ENCODE measurements at regions not wholly inside any gene's neighbourhood (a gene's known extent, or its start where the extent isn't known, plus 50 kb on each side); places are given as distances from the start of the nearest gene placed in this dataset.

GRCh38 chr1:4106731-4107130 lies 206.7 kb upstream of the C1orf174 start:
- Histone ChIP-seq H3K4me1 (no peaks in the 10 kb centered on the region), H2AFZ (no peak overlapping the region), H3K36me3 (ENCODE audit: control insufficient read depth, insufficient read depth, low read length) (no peaks in the 10 kb centered on the region), H3K4me3 (ENCODE audit: low read depth, low read length) (no peak overlapping the region), H3K27ac (no peak overlapping the region), H3K79me2 (no peaks in the 10 kb centered on the region), H3K27me3 (ENCODE audit: control insufficient read depth, insufficient read depth, low read length) (no peaks in the 10 kb centered on the region), H3K9me3 (ENCODE audit: control insufficient read depth, low read length) (no peaks in the 10 kb centered on the region), H3K9ac (no peak overlapping the region), H3K4me2 (ENCODE audit: low read length) (no peak overlapping the region)
- TF ChIP-seq, protein P1, sequence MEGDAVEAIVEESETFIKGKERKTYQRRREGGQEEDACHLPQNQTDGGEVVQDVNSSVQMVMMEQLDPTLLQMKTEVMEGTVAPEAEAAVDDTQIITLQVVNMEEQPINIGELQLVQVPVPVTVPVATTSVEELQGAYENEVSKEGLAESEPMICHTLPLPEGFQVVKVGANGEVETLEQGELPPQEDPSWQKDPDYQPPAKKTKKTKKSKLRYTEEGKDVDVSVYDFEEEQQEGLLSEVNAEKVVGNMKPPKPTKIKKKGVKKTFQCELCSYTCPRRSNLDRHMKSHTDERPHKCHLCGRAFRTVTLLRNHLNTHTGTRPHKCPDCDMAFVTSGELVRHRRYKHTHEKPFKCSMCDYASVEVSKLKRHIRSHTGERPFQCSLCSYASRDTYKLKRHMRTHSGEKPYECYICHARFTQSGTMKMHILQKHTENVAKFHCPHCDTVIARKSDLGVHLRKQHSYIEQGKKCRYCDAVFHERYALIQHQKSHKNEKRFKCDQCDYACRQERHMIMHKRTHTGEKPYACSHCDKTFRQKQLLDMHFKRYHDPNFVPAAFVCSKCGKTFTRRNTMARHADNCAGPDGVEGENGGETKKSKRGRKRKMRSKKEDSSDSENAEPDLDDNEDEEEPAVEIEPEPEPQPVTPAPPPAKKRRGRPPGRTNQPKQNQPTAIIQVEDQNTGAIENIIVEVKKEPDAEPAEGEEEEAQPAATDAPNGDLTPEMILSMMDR (IDR thresholded peaks at IDR 0.05) = no peak

GRCh38 chr1:4107291-4107690 lies 207.2 kb upstream of the C1orf174 start:
- Histone ChIP-seq H3K4me3 (ENCODE audit: low read depth, low read length) (no peak overlapping the region), H3K4me2 (ENCODE audit: low read length) (no peak overlapping the region), H3K9me3 (ENCODE audit: control insufficient read depth, low read length) (no peaks in the 10 kb centered on the region), H2AFZ (no peak overlapping the region), H3K9ac (no peak overlapping the region), H3K79me2 (no peaks in the 10 kb centered on the region), H3K27me3 (ENCODE audit: control insufficient read depth, insufficient read depth, low read length) (no peaks in the 10 kb centered on the region), H3K36me3 (ENCODE audit: control insufficient read depth, insufficient read depth, low read length) (no peaks in the 10 kb centered on the region), H3K27ac (no peak overlapping the region), H3K4me1 (no peaks in the 10 kb centered on the region)
- TF ChIP-seq, protein P1 (IDR thresholded peaks at IDR 0.05) = no peak

DNA sequence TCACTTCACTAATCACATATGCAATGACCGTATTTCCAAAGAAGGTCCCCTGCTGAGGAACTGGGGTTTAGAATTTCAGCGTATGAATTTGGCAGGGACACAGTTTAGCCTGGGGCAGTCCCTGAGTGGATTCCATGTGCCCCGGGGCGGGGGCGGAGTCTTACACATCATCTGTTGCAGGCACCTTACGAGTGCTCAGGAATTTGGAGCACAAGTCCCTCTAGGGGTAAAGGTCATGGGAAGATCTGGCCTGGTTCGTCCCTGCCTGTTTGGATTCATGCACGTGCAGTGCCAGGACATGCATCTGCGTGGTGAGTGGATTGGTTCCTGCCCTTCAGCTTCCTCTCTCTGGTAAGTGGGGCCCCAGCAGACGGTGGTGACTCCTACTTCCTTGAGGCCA lies 208.3 kb upstream of the C1orf174 start:
- H3K4me2 ChIP-seq (ENCODE audit: low read length) = no peak overlapping the region
- no peaks in the 10 kb centered on the region for H3K79me2 ChIP-seq
- H3K4me1 ChIP-seq = no peaks in the 10 kb centered on the region
- H3K9me3 ChIP-seq (ENCODE audit: control insufficient read depth, low read length) = no peaks in the 10 kb centered on the region
- H3K4me3 ChIP-seq (ENCODE audit: low read depth, low read length) = no peak overlapping the region
- H3K9ac ChIP-seq = no peak overlapping the region
- H3K27me3 ChIP-seq (ENCODE audit: control insufficient read depth, insufficient read depth, low read length) = no peaks in the 10 kb centered on the region
- H3K36me3 ChIP-seq (ENCODE audit: control insufficient read depth, insufficient read depth, low read length) = no peaks in the 10 kb centered on the region
- H2AFZ ChIP-seq = no peak overlapping the region
- TF ChIP-seq, protein P1 (IDR thresholded peaks at IDR 0.05) = no peak
- H3K27ac ChIP-seq = no peak overlapping the region

- Histone ChIP-seq H3K4me3 (ENCODE audit: low read depth, low read length) (no peak overlapping the region), H2AFZ (no peak overlapping the region), H3K4me1 (no peaks in the 10 kb centered on the region), H3K27me3 (ENCODE audit: control insufficient read depth, insufficient read depth, low read length) (no peaks in the 10 kb centered on the region), H3K36me3 (ENCODE audit: control insufficient read depth, insufficient read depth, low read length) (no peaks in the 10 kb centered on the region), H3K4me2 (ENCODE audit: low read length) (no peak overlapping the region), H3K79me2 (no peaks in the 10 kb centered on the region), H3K27ac (no peak overlapping the region), H3K9ac (no peak overlapping the region), H3K9me3 (ENCODE audit: control insufficient read depth, low read length) (no peaks in the 10 kb centered on the region)
- TF ChIP-seq, protein P1 (IDR thresholded peaks at IDR 0.05) = no peak
Measured at GRCh38 chr1:4108758-4109627, 208.9 kb upstream of the C1orf174 start.

DNA sequence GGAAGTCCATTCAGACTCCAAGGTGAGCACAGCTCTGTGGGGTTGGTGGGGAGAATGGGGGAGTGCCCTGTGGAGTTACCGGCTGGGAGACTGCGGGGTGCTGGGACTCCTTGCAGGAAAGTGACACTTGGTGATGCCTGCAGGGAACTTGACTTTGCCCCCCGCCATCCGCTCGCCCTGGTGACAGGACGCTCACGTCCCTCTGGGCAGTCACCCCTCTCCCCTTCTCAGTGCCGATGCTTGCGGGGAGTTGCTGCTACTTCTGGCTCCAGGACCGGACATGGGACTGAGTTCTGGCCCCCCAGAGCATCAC lies 209.5 kb upstream of the C1orf174 start:
- H3K4me1 ChIP-seq = no peaks in the 10 kb centered on the region
- H2AFZ ChIP-seq = no peak overlapping the region
- H3K27ac ChIP-seq = no peak overlapping the region
- H3K27me3 ChIP-seq (ENCODE audit: control insufficient read depth, insufficient read depth, low read length) = no peaks in the 10 kb centered on the region
- TF ChIP-seq, protein P1 (IDR thresholded peaks at IDR 0.05) = no peak
- H3K9me3 ChIP-seq (ENCODE audit: control insufficient read depth, low read length) = no peaks in the 10 kb centered on the region
- H3K4me3 ChIP-seq (ENCODE audit: low read depth, low read length) = no peak overlapping the region
- no peaks in the 10 kb centered on the region for H3K79me2 ChIP-seq
- H3K36me3 ChIP-seq (ENCODE audit: control insufficient read depth, insufficient read depth, low read length) = no peaks in the 10 kb centered on the region
- H3K9ac ChIP-seq = no peak overlapping the region
- H3K4me2 ChIP-seq (ENCODE audit: low read length) = no peak overlapping the region

Data from parathyroid adenoma (tissue), 2 donors.